WI38 (cell line): ENCODE measurements at regions not wholly inside any gene's neighbourhood (a gene's known extent, or its start where the extent isn't known, plus 50 kb on each side); places are given as distances from the start of the nearest gene placed in this dataset.
"Not testable (repeated sequence)": the region's sequence is repeated elsewhere in the genome, so short reads cannot be mapped to it uniquely, and the experiment has no call there.

Source experiments
- H3K4me3 ChIP-seq: 2 replicates; pipeline ENCODE4 v1.5.1; 2011; ENCODE audit warnings: low read depth, mild to moderate bottlenecking, control low read depth, low read length
- TF ChIP-seq, protein P1 (sequence below): IDR thresholded peaks from 2 replicates; pipeline ENCODE4 v1.5.1; 2012; ENCODE audit warnings: low read depth, mild to moderate bottlenecking, control low read depth, low read length

DNA sequence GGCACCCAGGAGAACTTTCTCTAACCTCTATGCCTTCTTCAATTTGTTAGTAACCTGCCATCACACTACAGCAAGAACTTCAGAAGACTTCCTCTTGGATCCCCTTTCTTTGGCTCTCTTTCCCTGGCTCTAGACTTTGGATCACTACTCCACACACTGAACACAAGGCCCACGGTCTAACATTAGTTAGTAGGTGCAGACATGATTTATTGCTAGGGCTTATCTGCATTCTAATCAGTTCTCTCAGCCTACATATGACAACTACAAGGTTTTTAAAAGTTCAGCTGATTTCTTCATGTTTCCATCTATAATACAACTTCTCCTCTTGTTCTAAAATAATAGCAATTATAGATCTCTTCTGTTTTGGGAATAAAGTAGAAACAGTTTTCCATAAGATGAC is 209.1 kb upstream of the ANXA10 start:
- TF ChIP-seq, protein P1, sequence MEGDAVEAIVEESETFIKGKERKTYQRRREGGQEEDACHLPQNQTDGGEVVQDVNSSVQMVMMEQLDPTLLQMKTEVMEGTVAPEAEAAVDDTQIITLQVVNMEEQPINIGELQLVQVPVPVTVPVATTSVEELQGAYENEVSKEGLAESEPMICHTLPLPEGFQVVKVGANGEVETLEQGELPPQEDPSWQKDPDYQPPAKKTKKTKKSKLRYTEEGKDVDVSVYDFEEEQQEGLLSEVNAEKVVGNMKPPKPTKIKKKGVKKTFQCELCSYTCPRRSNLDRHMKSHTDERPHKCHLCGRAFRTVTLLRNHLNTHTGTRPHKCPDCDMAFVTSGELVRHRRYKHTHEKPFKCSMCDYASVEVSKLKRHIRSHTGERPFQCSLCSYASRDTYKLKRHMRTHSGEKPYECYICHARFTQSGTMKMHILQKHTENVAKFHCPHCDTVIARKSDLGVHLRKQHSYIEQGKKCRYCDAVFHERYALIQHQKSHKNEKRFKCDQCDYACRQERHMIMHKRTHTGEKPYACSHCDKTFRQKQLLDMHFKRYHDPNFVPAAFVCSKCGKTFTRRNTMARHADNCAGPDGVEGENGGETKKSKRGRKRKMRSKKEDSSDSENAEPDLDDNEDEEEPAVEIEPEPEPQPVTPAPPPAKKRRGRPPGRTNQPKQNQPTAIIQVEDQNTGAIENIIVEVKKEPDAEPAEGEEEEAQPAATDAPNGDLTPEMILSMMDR = no peak
- H3K4me3 ChIP-seq = no peak overlapping the region

GRCh38 chr4:167885071-167885470 is 207.3 kb upstream of the ANXA10 start:
- TF ChIP-seq, protein P1 = no peak
- no peak overlapping the region for H3K4me3 ChIP-seq

DNA sequence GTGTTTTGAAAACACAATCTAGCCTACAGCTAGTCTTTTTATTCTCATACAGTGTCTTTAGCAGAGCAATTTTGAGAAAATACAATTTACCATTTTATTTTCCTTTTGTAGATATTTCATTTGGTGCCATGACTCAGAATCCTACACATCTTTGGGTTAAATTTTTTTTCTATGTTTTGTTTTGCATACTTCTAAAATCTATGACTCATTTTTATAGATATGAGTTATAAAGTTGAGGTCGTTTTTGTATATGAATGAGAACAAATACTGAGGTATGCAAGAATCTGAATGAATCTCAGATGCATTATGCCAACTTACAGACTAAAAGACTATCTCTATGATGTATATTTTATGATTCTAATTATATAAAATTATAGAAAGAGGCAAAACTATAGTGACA is 206.5 kb upstream of the ANXA10 start:
- TF ChIP-seq, protein P1 = no peak
- H3K4me3 ChIP-seq = no peak overlapping the region

DNA sequence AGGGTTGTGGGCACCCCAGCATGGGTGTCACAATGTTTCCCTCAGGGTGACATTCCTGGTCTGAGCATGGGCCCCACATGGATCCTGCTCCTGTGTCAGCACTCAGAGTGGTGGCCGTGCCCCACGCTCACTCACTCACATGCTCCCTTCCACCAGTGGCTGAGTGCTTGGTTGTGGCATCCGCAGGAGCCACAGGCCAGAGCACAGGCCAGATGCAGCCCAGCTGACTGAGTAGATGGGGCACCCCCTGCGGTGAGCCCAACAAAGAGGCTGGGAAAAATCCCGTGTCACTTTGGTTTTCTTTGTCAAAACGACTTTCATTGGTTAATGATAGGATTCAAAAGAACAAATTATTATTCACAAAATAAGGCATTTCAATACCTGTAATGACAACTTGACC is 204.6 kb upstream of the ANXA10 start:
- TF ChIP-seq, protein P1 = no peak
- no peak overlapping the region for H3K4me3 ChIP-seq

- H3K4me3 ChIP-seq = no peak overlapping the region
Measured at GRCh38 chr4:167890226-167890625, 202.1 kb upstream of the ANXA10 start.

GRCh38 chr4:167893531-167893930 is 198.8 kb upstream of the ANXA10 start:
- TF ChIP-seq, protein P1 = no peak
- H3K4me3 ChIP-seq = no peak overlapping the region

More at GRCh38 chr4:167890226-167890625, 202.1 kb upstream of the ANXA10 start:
- TF ChIP-seq, protein P1 = no peak

DNA sequence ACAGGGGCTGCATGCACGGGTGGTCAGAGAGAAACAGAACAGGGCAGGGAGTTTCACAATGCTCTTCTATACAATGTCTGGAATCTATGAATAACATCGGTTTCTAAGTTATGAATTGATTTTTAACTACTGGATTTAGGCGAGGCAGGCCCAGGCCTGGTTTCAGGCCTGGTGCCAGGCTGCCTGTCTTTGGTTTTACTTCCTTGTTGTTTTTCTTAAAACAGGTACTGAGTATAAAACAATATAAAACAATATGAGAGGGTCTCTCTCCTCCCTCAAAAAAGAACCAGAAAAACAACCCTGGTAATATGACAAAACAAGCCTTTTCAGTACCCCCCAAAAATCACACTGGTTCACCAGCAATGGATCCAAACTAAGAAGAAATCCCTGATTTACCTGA is 196.1 kb upstream of the ANXA10 start:
- H3K4me3 ChIP-seq = not testable (repeated sequence)

- no peak overlapping the region for H3K4me3 ChIP-seq
- TF ChIP-seq, protein P1 = no peak
Measured at GRCh38 chr4:167897116-167897515, 195.2 kb upstream of the ANXA10 start.
